IMR-90 (cell line): ENCODE measurements at regions not wholly inside any gene's neighbourhood (a gene's known extent, or its start where the extent isn't known, plus 50 kb on each side); places are given as distances from the start of the nearest gene placed in this dataset.

Experiments used
- ATAC-seq: fragments of 200-7000 bp; cut with Tn5 transposase; 2 replicates; pipeline ENCODE4 v1.9.1; 2020; ENCODE audit warnings: low read depth, mild to moderate bottlenecking, moderate library complexity
- BruUV-seq: library from RNA; stranded (reverse); fragments of 400-500 nt; replicated peaks from 2 replicates; lab custom pipeline; 2021; lab: Mats Ljungman, UMichigan
- CTCF ChIA-PET: fragments of 300-600 bp; formaldehyde crosslinking; extraction: SDS; loops from one replicate; lab custom pipeline; 2021; ENCODE audit warnings: antibody characterized with exemption; lab: Yijun Ruan, JAX
- POLR2A ChIA-PET: fragments of 300-600 bp; sonication (Branson Sonifier 250); formaldehyde crosslinking; loops from one replicate; lab custom pipeline; 2022; ENCODE audit warnings: antibody characterized with exemption; ENCODE audit not compliant: unreplicated experiment; lab: Charles Lee
- DNase-seq: peaks from one replicate; pipeline ENCODE4 v3.0.0; 2013
- H2AFZ ChIP-seq: replicated peaks from 2 replicates; pipeline ENCODE3; 2013; ENCODE audit warnings: low read length, mild to moderate bottlenecking; ENCODE audit not compliant: poor library complexity
- H2AK5ac ChIP-seq: 2 replicates; pipeline ENCODE4 v1.6.1; 2013; ENCODE audit warnings: low read depth, low read length, inconsistent platforms
- H2AK9ac ChIP-seq: replicated peaks from 2 replicates; pipeline ENCODE3; 2013; ENCODE audit warnings: mild to moderate bottlenecking, low read depth, low read length, moderate library complexity; ENCODE audit not compliant: poor library complexity
- H2BK120ac ChIP-seq: 2 replicates; pipeline ENCODE4 v1.6.1; 2013; ENCODE audit warnings: low read depth, low read length, inconsistent platforms
- H2BK15ac ChIP-seq: 3 replicates; pipeline ENCODE4 v1.6.1; 2013; ENCODE audit warnings: low read depth, low read length, inconsistent platforms
- H2BK20ac ChIP-seq: 2 replicates; pipeline ENCODE4 v1.6.1; 2013; ENCODE audit warnings: low read depth, mild to moderate bottlenecking, inconsistent platforms, low read length, moderate library complexity
- H2BK5ac ChIP-seq: 2 replicates; pipeline ENCODE4 v1.6.1; 2013; ENCODE audit warnings: mild to moderate bottlenecking, low read depth, low read length, inconsistent platforms; ENCODE audit not compliant: poor library complexity, severe bottlenecking
- H3K14ac ChIP-seq: replicated peaks from 2 replicates; pipeline ENCODE4 v1.6.1; 2013; ENCODE audit warnings: low read depth, low read length, inconsistent platforms
- H3K18ac ChIP-seq: 2 replicates; pipeline ENCODE4 v1.6.1; 2013; ENCODE audit warnings: low read depth, low read length, control low read depth
- H3K23ac ChIP-seq: 2 replicates; pipeline ENCODE4 v1.6.1; 2013; ENCODE audit warnings: low read depth, low read length, inconsistent platforms
- H3K27ac ChIP-seq: 2 replicates; pipeline ENCODE4 v1.5.1; 2013; ENCODE audit warnings: mild to moderate bottlenecking, control low read depth, low read length; ENCODE audit not compliant: insufficient read depth
- H3K27me3 ChIP-seq: 2 replicates; pipeline ENCODE4 v1.6.1; 2013; ENCODE audit warnings: low read length; ENCODE audit not compliant: control insufficient read depth, insufficient read depth
- H3K36me3 ChIP-seq: 2 replicates; pipeline ENCODE4 v1.6.1; 2013; ENCODE audit warnings: low read length, mixed read lengths; ENCODE audit not compliant: control insufficient read depth, insufficient read depth
- H3K4ac ChIP-seq: 2 replicates; pipeline ENCODE4 v1.6.1; 2013; ENCODE audit warnings: low read depth, low read length, inconsistent platforms
- H3K4me1 ChIP-seq: 2 replicates; pipeline ENCODE4 v1.6.1; 2013; ENCODE audit warnings: low read length, mixed read lengths; ENCODE audit not compliant: control insufficient read depth, insufficient read depth
- H3K4me2 ChIP-seq: 2 replicates; pipeline ENCODE4 v1.6.1; 2013; ENCODE audit warnings: low read depth, mild to moderate bottlenecking, control low read depth, low read length, moderate library complexity
- H3K4me3 ChIP-seq: 2 replicates; pipeline ENCODE4 v1.5.1; 2013; ENCODE audit warnings: low read depth, mild to moderate bottlenecking, control low read depth, low read length, moderate library complexity; ENCODE audit not compliant: insufficient read depth
- H3K56ac ChIP-seq: 2 replicates; pipeline ENCODE4 v1.6.1; 2013; ENCODE audit warnings: low read length, inconsistent platforms; ENCODE audit not compliant: insufficient read depth; ENCODE audit errors: extremely low read depth
- H3K79me1 ChIP-seq, 2 experiments: 2 replicates each; pipeline ENCODE4 v1.6.1; 2013; ENCODE audit warnings: low read length in 2 of 2, inconsistent platforms in 1 of 2, low read depth in 1 of 2
- H3K9ac ChIP-seq: 2 replicates; pipeline ENCODE4 v1.6.1; 2013; ENCODE audit warnings: low read depth, low read length, control low read depth
- H3K9me1 ChIP-seq: 2 replicates; pipeline ENCODE4 v1.6.1; 2013; ENCODE audit warnings: low read length, inconsistent platforms; ENCODE audit not compliant: insufficient read depth
- H3K9me3 ChIP-seq: 2 replicates; pipeline ENCODE4 v1.6.1; 2013; ENCODE audit warnings: low read length; ENCODE audit not compliant: control insufficient read depth, insufficient read depth
- H4K20me1 ChIP-seq: 2 replicates; pipeline ENCODE4 v1.6.1; 2013; ENCODE audit warnings: low read length, inconsistent platforms; ENCODE audit not compliant: insufficient read depth
- H4K5ac ChIP-seq: 2 replicates; pipeline ENCODE4 v1.6.1; 2013; ENCODE audit warnings: mild to moderate bottlenecking, low read depth, low read length, control low read depth
- H4K8ac ChIP-seq, 2 experiments: 2 replicates each; pipeline ENCODE4 v1.6.1; 2013; ENCODE audit warnings: low read depth in 2 of 2, low read length in 2 of 2, control low read depth in 1 of 2, inconsistent platforms in 1 of 2
- H4K91ac ChIP-seq: 2 replicates; pipeline ENCODE4 v1.6.1; 2013; ENCODE audit warnings: low read depth, low read length, inconsistent platforms; ENCODE audit not compliant: insufficient read depth
- BHLHE40 ChIP-seq: fragments of 150-350 bp; IDR thresholded peaks from 2 replicates; pipeline ENCODE4 v1.6.1; 2016; ENCODE audit warnings: mild to moderate bottlenecking, low read depth, low read length
- CEBPB ChIP-seq: IDR thresholded peaks from 2 replicates; pipeline ENCODE4 v1.6.1; 2012; ENCODE audit warnings: low read depth, low read length, improper control_type of control experiment
- CHD1 ChIP-seq: IDR thresholded peaks from 2 replicates; pipeline ENCODE4 v1.6.1; 2012; ENCODE audit warnings: low read depth, low read length, improper control_type of control experiment
- ELK1 ChIP-seq: fragments of 150-350 bp; IDR thresholded peaks from 2 replicates; pipeline ENCODE4 v1.6.1; 2016; ENCODE audit warnings: low read depth, mild to moderate bottlenecking, low read length, moderate library complexity, borderline replicate concordance
- FOS ChIP-seq: fragments of 150-350 bp; IDR thresholded peaks from 2 replicates; pipeline ENCODE4 v1.6.1; 2016; ENCODE audit warnings: low read depth, low read length
- MAFK ChIP-seq: IDR thresholded peaks from 2 replicates; pipeline ENCODE4 v1.6.1; 2012; ENCODE audit warnings: low read depth, low read length, improper control_type of control experiment
- MAZ ChIP-seq: IDR thresholded peaks from 2 replicates; pipeline ENCODE4 v1.6.1; 2012; ENCODE audit warnings: low read depth, mild to moderate bottlenecking, low read length, improper control_type of control experiment, moderate library complexity, borderline replicate concordance
- MXI1 ChIP-seq: IDR thresholded peaks from 2 replicates; pipeline ENCODE4 v1.6.1; 2012; ENCODE audit warnings: low read depth, mild to moderate bottlenecking, low read length, moderate library complexity, borderline replicate concordance
- NFE2L2 ChIP-seq: fragments of 150-350 bp; IDR thresholded peaks from 2 replicates; pipeline ENCODE4 v1.6.1; 2016; ENCODE audit warnings: low read depth, mild to moderate bottlenecking, low read length
- POLR2A ChIP-seq: IDR thresholded peaks from 2 replicates; pipeline ENCODE4 v1.6.1; 2012; ENCODE audit warnings: mild to moderate bottlenecking, low read depth, low read length
- RAD21 ChIP-seq: IDR thresholded peaks from 2 replicates; pipeline ENCODE4 v1.6.1; 2012; ENCODE audit warnings: low read length, improper control_type of control experiment
- RCOR1 ChIP-seq: IDR thresholded peaks from 2 replicates; pipeline ENCODE4 v1.6.1; 2012; ENCODE audit warnings: mild to moderate bottlenecking, low read length, improper control_type of control experiment; ENCODE audit not compliant: insufficient replicate concordance
- RFX5 ChIP-seq: IDR thresholded peaks from 2 replicates; pipeline ENCODE4 v1.8.0; 2012; ENCODE audit warnings: low read depth, mild to moderate bottlenecking, low read length, moderate library complexity
- SMC3 ChIP-seq: fragments of 150-350 bp; IDR thresholded peaks from 2 replicates; pipeline ENCODE4 v1.6.1; 2016; ENCODE audit warnings: low read depth, mild to moderate bottlenecking, antibody characterized with exemption, low read length, moderate library complexity
- WGBS, 2 experiments: methylation state at CpG; one replicate each; pipeline versions ENCODE4 v1.1.5 to v1.1.7; 2013; ENCODE audit warnings: missing lambda C conversion rate in 2 of 2; ENCODE audit not compliant: insufficient read length in 1 of 2; ENCODE audit errors: extremely low coverage in 2 of 2; 5-methylcytosine and 5-hydroxymethylcytosine counted together
- dilution Hi-C: fragments of 300-500 bp; cut with HindIII; formaldehyde crosslinking; loops from one replicate; pipeline ENCODE4 v1.14.3; 2018; ENCODE audit warnings: low sequenced_read_pairs; ENCODE audit not compliant: unreplicated experiment
- in situ Hi-C: fragments of 300-500 bp; cut with MboI; formaldehyde crosslinking; loops from 3 replicates; pipeline ENCODE4 v1.14.3; 2019; ENCODE audit warnings: low sequenced_read_pairs, inconsistent platforms, mixed read lengths
- intact Hi-C: fragments of 100-400 bp; cut with micrococcal nuclease; formaldehyde crosslinking; loops from 2 replicates; pipeline ENCODE4 v1.10.0; 2022
- TF ChIP-seq, protein P1 (sequence below): fragments of 150-350 bp; IDR thresholded peaks from 2 replicates; pipeline ENCODE4 v1.6.1; 2017; ENCODE audit warnings: mild to moderate bottlenecking, antibody characterized with exemption, low read length, low read depth
- TF ChIP-seq, protein P2 (sequence below): conservative IDR thresholded peaks from 2 replicates; pipeline ENCODE4 v1.5.1; 2012; ENCODE audit warnings: mild to moderate bottlenecking, low read depth, low read length, improper control_type of control experiment

- no peak overlapping the region for H3K4ac ChIP-seq
- no peaks in the 10 kb centered on the region for H3K36me3 ChIP-seq
- H2BK15ac ChIP-seq = no peak overlapping the region
- no peak overlapping the region for H2AFZ ChIP-seq
- in situ Hi-C loops (no loop called here), dilution Hi-C loops (no loop called here), intact Hi-C loops (no loop called here)
- no peaks in the 10 kb centered on the region for H3K27me3 ChIP-seq
- TF ChIP-seq, protein P1, sequence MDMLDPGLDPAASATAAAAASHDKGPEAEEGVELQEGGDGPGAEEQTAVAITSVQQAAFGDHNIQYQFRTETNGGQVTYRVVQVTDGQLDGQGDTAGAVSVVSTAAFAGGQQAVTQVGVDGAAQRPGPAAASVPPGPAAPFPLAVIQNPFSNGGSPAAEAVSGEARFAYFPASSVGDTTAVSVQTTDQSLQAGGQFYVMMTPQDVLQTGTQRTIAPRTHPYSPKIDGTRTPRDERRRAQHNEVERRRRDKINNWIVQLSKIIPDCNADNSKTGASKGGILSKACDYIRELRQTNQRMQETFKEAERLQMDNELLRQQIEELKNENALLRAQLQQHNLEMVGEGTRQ = no peak
- TF ChIP-seq MAFK (no peak), SMC3 (no peak), RAD21 (no peak), ELK1 (no peak), CEBPB (no peak), MXI1 (no peak), MAZ (no peak), CHD1 (no peak), RCOR1 (no peak), BHLHE40 (no peak), FOS (no peak), RFX5 (no peak), NFE2L2 (no peak), POLR2A (no peak)
- TF ChIP-seq, protein P2, sequence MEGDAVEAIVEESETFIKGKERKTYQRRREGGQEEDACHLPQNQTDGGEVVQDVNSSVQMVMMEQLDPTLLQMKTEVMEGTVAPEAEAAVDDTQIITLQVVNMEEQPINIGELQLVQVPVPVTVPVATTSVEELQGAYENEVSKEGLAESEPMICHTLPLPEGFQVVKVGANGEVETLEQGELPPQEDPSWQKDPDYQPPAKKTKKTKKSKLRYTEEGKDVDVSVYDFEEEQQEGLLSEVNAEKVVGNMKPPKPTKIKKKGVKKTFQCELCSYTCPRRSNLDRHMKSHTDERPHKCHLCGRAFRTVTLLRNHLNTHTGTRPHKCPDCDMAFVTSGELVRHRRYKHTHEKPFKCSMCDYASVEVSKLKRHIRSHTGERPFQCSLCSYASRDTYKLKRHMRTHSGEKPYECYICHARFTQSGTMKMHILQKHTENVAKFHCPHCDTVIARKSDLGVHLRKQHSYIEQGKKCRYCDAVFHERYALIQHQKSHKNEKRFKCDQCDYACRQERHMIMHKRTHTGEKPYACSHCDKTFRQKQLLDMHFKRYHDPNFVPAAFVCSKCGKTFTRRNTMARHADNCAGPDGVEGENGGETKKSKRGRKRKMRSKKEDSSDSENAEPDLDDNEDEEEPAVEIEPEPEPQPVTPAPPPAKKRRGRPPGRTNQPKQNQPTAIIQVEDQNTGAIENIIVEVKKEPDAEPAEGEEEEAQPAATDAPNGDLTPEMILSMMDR = no peak
- no peak overlapping the region for H3K23ac ChIP-seq
- no peak overlapping the region for H2AK5ac ChIP-seq
- H3K4me1 ChIP-seq = no peaks in the 10 kb centered on the region
- DNase-seq (no peak), ATAC-seq (no peak)
- no peak overlapping the region for H4K8ac ChIP-seq
- no peaks in the 10 kb centered on the region for H4K20me1 ChIP-seq
- H3K4me3 ChIP-seq = no peak overlapping the region
- no peak overlapping the region for H2AK9ac ChIP-seq
- H3K4me2 ChIP-seq = no peak overlapping the region
- ChIA-PET POLR2A (no interaction called here), CTCF (no interaction called here)
- H3K9me1 ChIP-seq = no peaks in the 10 kb centered on the region
- H3K56ac ChIP-seq = no peak overlapping the region
- H2BK5ac ChIP-seq = no peak overlapping the region
- no TSS peak for BruUV-seq
- no peak overlapping the region for H4K91ac ChIP-seq
- no peak overlapping the region for H2BK20ac ChIP-seq
- no peak overlapping the region for H3K18ac ChIP-seq
- H3K14ac ChIP-seq = no peak overlapping the region
- no peak overlapping the region for H4K5ac ChIP-seq
- no peak overlapping the region for H2BK120ac ChIP-seq
- H3K79me1 ChIP-seq = no peaks in the 10 kb centered on the region
- 43% methylated on average over 2 of the region's 6 CpGs; no CpG with 5 or more reads in 1 of the 2 experiments for WGBS, 2 experiments
- no peak overlapping the region for H3K9ac ChIP-seq
- H3K27ac ChIP-seq = no peak overlapping the region
- no peaks in the 10 kb centered on the region; the same call in 1 of the 2 replicates for H3K9me3 ChIP-seq
Observed at GRCh38 chr12:7583471-7583870, 79.9 kb upstream of the CD163 start.
